Left lung (tissue), 4 donors: ENCODE measurements at regions not wholly inside any gene's neighbourhood (a gene's known extent, or its start where the extent isn't known, plus 50 kb on each side); places are given as distances from the start of the nearest gene placed in this dataset.

ENCODE experiments used
- ATAC-seq: fragments of 200-7000 bp; cut with Tn5 transposase; one replicate; pipeline ENCODE4 v1.9.1; 2020; ENCODE audit warnings: moderate library complexity
- DNase-seq, 4 donors: peaks; one replicate each; pipeline ENCODE4 v3.0.0-alpha.2; 2013 to 2020
- H3K27ac ChIP-seq, 2 donors: fragments of 200-600 bp; sonication (generic) in 1 of 2; one replicate each; pipeline versions ENCODE4 v1.5.0 to v1.8.0; 2020 to 2021
- H3K27me3 ChIP-seq, 2 donors: fragments of 200-600 bp; sonication (generic) in 1 of 2; one replicate each; pipeline versions ENCODE4 v1.5.0 to v1.8.0; 2020 to 2021
- H3K36me3 ChIP-seq, 2 donors: fragments of 200-600 bp; sonication (generic) in 1 of 2; one replicate each; pipeline versions ENCODE4 v1.5.0 to v1.8.0; 2020 to 2021
- H3K4me1 ChIP-seq, 2 donors: fragments of 200-600 bp; one replicate each; pipeline ENCODE4 v1.8.0; 2021
- H3K4me3 ChIP-seq, 2 donors: fragments of 200-600 bp; sonication (generic) in 1 of 2; one replicate each; pipeline versions ENCODE4 v1.5.0 to v1.8.0; 2020 to 2021; ENCODE audit warnings: mild to moderate bottlenecking in 1 of 2
- H3K9me3 ChIP-seq, 2 donors: fragments of 200-600 bp; sonication (generic) in 1 of 2; one replicate each; pipeline versions ENCODE4 v1.5.0 to v1.8.0; 2020 to 2021
- intact Hi-C, 2 donors: fragments of 100-400 bp; cut with DNase I; formaldehyde crosslinking; loops; one replicate each; pipeline versions ENCODE4 v1.11.2 to v1.14.2; 2022
- TF ChIP-seq, protein P1 (sequence below), 2 donors: fragments of 200-600 bp; sonication (generic) in 1 of 2; IDR thresholded peaks; one replicate each; pipeline versions ENCODE4 v1.5.0 to v1.8.0; 2021; ENCODE audit warnings: antibody characterized with exemption in 2 of 2
- donor health status: DM: no; HTN: yes; CAD: no.
- donor health status: DM: no; HTN: no; CAD: no.

DNA sequence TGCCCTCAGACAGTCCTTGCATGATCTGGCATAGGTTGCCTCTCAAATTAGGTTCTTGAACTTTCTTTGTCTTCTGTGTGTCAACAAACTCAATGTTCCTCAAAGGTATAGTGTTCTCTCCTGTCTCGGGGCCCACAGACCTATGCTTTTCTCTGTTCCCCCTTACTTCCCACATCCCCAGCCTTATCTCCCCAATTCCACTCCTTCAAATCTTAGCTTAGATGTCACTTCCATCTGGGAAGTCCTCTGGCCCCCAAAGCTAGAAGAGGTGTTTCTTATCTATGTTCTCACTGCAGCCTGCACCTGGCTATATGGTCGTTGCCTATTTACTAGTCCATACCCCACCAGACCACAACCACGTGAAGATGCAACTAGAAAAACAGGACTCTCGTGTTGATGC is 134.6 kb upstream of the MYCN start:
- Histone ChIP-seq H3K9me3 (no peaks in the 10 kb centered on the region), H3K27ac (no peak overlapping the region), H3K36me3 (no peaks in the 10 kb centered on the region), H3K4me1 (no peaks in the 10 kb centered on the region), H3K4me3 (no peak overlapping the region), H3K27me3 (no peaks in the 10 kb centered on the region)
- TF ChIP-seq, protein P1, sequence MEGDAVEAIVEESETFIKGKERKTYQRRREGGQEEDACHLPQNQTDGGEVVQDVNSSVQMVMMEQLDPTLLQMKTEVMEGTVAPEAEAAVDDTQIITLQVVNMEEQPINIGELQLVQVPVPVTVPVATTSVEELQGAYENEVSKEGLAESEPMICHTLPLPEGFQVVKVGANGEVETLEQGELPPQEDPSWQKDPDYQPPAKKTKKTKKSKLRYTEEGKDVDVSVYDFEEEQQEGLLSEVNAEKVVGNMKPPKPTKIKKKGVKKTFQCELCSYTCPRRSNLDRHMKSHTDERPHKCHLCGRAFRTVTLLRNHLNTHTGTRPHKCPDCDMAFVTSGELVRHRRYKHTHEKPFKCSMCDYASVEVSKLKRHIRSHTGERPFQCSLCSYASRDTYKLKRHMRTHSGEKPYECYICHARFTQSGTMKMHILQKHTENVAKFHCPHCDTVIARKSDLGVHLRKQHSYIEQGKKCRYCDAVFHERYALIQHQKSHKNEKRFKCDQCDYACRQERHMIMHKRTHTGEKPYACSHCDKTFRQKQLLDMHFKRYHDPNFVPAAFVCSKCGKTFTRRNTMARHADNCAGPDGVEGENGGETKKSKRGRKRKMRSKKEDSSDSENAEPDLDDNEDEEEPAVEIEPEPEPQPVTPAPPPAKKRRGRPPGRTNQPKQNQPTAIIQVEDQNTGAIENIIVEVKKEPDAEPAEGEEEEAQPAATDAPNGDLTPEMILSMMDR (IDR thresholded peaks at IDR 0.05) = no peak
- ATAC-seq = no peak
- DNase-seq = no peak
- intact Hi-C loops = no loop called here

DNA sequence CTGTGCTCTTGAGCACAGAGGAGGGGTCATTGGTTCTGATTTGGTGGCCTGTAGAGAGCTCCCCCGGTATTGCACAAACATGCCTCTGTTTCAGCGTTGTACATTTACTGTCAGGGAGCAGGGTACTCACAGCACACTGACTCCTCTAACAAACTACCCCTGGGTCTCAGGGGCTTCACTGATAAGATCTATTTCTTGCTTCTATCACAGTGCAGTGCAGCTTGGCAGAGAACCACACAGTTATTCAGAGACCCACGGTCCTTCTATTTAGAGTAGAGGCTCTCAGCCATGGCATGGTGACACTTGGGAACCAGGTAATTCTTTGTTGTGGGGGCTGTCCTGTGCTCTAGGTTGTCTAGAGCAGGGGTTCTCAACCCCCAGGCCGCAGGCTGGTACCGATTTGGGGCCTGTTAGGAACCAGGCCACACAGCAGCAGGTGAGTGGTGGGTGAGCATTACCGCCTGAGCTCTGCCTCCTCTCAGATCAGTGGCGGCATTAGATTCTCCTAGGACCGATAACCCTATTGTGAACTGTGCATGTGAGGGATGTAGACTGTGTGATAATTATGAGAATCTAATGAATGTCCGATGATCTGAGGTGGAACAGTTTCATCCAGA is 133.4 kb upstream of the MYCN start:
- DNase-seq (no peak), ATAC-seq (no peak)
- Histone ChIP-seq H3K27ac (no peak overlapping the region), H3K4me3 (no peak overlapping the region), H3K4me1 (no peaks in the 10 kb centered on the region), H3K9me3 (no peaks in the 10 kb centered on the region), H3K27me3 (no peaks in the 10 kb centered on the region), H3K36me3 (no peaks in the 10 kb centered on the region)
- TF ChIP-seq, protein P1 (IDR thresholded peaks at IDR 0.05) = no peak
- intact Hi-C loops = no loop called here

DNA sequence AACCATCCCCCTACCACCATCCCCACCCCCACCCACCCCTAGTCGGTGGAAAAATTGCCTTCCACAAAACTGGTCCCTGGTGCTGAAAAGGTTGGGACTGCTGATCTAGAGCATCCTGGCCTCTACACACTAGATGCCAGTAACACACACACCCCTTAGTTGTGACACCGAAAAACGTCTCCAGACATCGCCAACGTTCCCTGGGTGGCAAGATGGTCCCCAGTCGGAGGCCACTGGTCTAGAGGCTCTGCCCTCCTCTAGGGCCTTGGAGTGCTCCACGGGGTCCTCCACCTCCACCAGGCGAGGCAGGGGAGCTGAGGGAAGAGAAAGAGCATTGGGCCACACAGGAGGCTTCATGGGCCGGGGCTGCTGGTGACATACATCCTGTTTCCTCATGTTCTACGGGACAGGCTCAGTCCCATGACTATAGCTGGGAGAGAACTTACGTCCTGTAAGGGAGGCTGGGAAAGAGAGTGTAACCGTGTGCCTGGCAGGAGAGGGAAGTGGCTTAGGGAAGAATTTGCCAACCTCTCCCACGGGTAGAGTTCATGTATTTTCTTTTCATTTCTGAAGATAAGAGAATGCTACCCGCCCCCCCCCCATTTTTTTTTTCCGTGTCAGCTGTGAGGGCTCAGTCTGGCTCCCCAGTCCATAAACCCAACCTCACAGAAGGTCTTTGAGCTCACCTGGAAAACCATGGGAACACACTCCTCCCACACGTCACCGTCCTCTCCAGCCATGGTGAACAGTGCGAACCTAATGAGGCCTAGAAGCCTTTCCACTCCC is 132.7 kb upstream of the MYCN start:
- no peak overlapping the region for H3K4me3 ChIP-seq
- TF ChIP-seq, protein P1 (IDR thresholded peaks at IDR 0.05) = no peak
- DNase-seq (no peak), ATAC-seq (no peak)
- intact Hi-C loops = no loop called here
- no peaks in the 10 kb centered on the region for H3K9me3 ChIP-seq
- no peaks in the 10 kb centered on the region for H3K4me1 ChIP-seq
- H3K27ac ChIP-seq = no peak overlapping the region
- H3K27me3 ChIP-seq = no peaks in the 10 kb centered on the region
- no peaks in the 10 kb centered on the region for H3K36me3 ChIP-seq

DNA sequence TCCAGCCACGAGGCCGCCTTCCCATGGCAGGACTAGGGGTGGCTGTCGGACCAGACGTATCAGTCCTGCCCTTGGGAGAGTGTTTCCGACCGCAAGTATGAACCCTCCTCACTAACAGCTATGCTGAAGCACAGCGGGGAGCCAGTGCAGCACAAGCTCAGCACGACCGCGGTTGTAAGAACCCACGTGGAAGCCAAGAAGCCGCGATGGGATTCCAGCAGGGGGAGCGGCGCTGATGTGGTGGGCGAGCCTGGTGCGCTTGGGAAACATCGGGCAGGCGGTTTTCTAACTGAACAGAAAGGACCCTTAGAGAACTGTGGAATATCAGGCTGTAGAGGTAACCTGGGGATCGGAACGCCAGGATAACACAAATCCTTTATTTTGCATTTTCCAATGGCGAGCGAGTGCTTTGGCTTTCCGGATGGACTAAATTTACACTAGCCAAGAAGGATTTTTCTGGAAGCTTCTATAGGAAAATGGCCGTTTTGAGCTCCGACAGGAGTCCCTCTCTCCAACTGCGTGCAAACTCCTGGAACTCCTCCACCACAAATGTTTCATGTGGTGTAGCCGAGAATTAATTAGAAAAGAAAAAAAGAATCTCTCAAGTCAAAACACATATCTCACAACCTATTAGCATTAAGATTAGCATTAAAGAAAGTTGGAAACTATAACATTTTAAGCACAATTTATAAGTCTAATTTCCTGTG is 132.0 kb upstream of the MYCN start:
- no peak for ATAC-seq
- Histone ChIP-seq H3K9me3 (no peaks in the 10 kb centered on the region), H3K27ac (no peak overlapping the region), H3K4me1 (no peaks in the 10 kb centered on the region), H3K27me3 (no peaks in the 10 kb centered on the region), H3K36me3 (no peaks in the 10 kb centered on the region), H3K4me3 (no peak overlapping the region)
- TF ChIP-seq, protein P1 (IDR thresholded peaks at IDR 0.05) = no peak
- intact Hi-C loops = no loop called here
- no peak for DNase-seq

DNA sequence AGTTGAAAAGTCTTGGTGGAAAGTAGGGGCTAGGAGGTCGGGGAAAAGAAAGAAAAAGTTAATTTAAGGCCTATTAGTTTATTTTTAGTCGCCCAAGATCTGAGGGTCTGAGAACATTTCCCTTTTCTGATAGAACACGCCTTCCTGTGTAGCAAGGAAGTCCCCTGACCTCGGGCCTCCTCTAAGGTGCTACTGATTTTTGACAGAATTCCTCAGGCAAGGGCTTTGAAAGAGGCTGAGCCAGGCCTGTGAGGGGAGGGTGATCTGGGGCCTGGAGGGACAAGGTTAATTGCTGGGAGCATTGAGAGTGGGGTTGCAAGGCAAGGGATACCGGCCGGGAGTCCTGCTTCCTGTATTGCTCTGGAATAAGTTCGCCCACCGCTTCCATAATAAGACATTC is 131.4 kb upstream of the MYCN start:
- ATAC-seq (no peak), DNase-seq (no peak)
- Histone ChIP-seq H3K9me3 (no peaks in the 10 kb centered on the region), H3K27me3 (no peaks in the 10 kb centered on the region), H3K4me3 (no peak overlapping the region), H3K36me3 (no peaks in the 10 kb centered on the region), H3K4me1 (no peaks in the 10 kb centered on the region), H3K27ac (no peak overlapping the region)
- TF ChIP-seq, protein P1 (IDR thresholded peaks at IDR 0.05) = no peak
- intact Hi-C loops = no loop called here
